ENCODE measurements at regions not wholly inside any gene's neighbourhood (a gene's known extent, or its start where the extent isn't known, plus 50 kb on each side); places are given as distances from the start of the nearest gene placed in this dataset.

- Mint-ChIP-seq H3K4me3 (no peak overlapping the region), H3K4me1 (no peaks in the 10 kb centered on the region), H3K36me3 (no peaks in the 10 kb centered on the region), H3K27ac (no peak overlapping the region), H3K9me3 (no peaks in the 10 kb centered on the region), H3K27me3 (peaks cover 29% of the 10 kb centered on the region)
- peak; percentile 36 for ATAC-seq
Measured at GRCh38 chr3:132210476-132211346, 106.5 kb upstream of the ACP3 start.

- H3K9me3 Mint-ChIP-seq: no peaks in the 10 kb centered on the region
- H3K36me3 Mint-ChIP-seq: no peaks in the 10 kb centered on the region
- H3K4me3 Mint-ChIP-seq: no peak overlapping the region
- peaks cover 29% of the 10 kb centered on the region for H3K27me3 Mint-ChIP-seq
- H3K4me1 Mint-ChIP-seq: no peaks in the 10 kb centered on the region
- H3K27ac Mint-ChIP-seq: no peak overlapping the region
- no peak for ATAC-seq
Measured at GRCh38 chr3:132211896-132212295, 105.3 kb upstream of the ACP3 start.

- ATAC-seq: no peak
- no peaks in the 10 kb centered on the region for H3K9me3 Mint-ChIP-seq
- peaks cover 7% of the 10 kb centered on the region for H3K27me3 Mint-ChIP-seq
- no peaks in the 10 kb centered on the region for H3K4me1 Mint-ChIP-seq
- H3K27ac Mint-ChIP-seq: no peak overlapping the region
- H3K4me3 Mint-ChIP-seq: no peak overlapping the region
- H3K36me3 Mint-ChIP-seq: no peaks in the 10 kb centered on the region
Measured at GRCh38 chr3:132218817-132219755, 98.1 kb upstream of the ACP3 start.

GRCh38 chr3:132220986-132221385 lies 96.2 kb upstream of the ACP3 start:
- ATAC-seq: no peak
- Mint-ChIP-seq H3K4me3 (no peak overlapping the region), H3K4me1 (no peaks in the 10 kb centered on the region), H3K9me3 (no peaks in the 10 kb centered on the region), H3K36me3 (no peaks in the 10 kb centered on the region), H3K27ac (no peak overlapping the region), H3K27me3 (peaks cover 7% of the 10 kb centered on the region)

- Mint-ChIP-seq H3K4me1 (no peaks in the 10 kb centered on the region), H3K27ac (no peak overlapping the region), H3K4me3 (no peak overlapping the region), H3K9me3 (no peaks in the 10 kb centered on the region), H3K27me3 (peaks cover 6% of the 10 kb centered on the region), H3K36me3 (no peaks in the 10 kb centered on the region)
- no peak for ATAC-seq
Measured at GRCh38 chr3:132222868-132223538, 94.2 kb upstream of the ACP3 start.

- Mint-ChIP-seq H3K9me3 (no peaks in the 10 kb centered on the region), H3K27ac (no peak overlapping the region), H3K4me1 (no peaks in the 10 kb centered on the region), H3K36me3 (no peaks in the 10 kb centered on the region), H3K27me3 (peaks cover 6% of the 10 kb centered on the region), H3K4me3 (no peak overlapping the region)
- no peak for ATAC-seq
Measured at GRCh38 chr3:132225664-132226063, 91.5 kb upstream of the ACP3 start.

- H3K9me3 Mint-ChIP-seq: no peaks in the 10 kb centered on the region
- peaks cover 6% of the 10 kb centered on the region for H3K27me3 Mint-ChIP-seq
- no peak overlapping the region for H3K27ac Mint-ChIP-seq
- no peaks in the 10 kb centered on the region for H3K4me1 Mint-ChIP-seq
- H3K4me3 Mint-ChIP-seq: no peak overlapping the region
- ATAC-seq: no peak
- no peaks in the 10 kb centered on the region for H3K36me3 Mint-ChIP-seq
Measured at GRCh38 chr3:132228923-132229322, 88.3 kb upstream of the ACP3 start.

- Mint-ChIP-seq H3K4me1 (no peaks in the 10 kb centered on the region), H3K27me3 (peaks cover 6% of the 10 kb centered on the region), H3K27ac (no peak overlapping the region), H3K36me3 (no peaks in the 10 kb centered on the region), H3K9me3 (no peaks in the 10 kb centered on the region), H3K4me3 (no peak overlapping the region)
- no peak for ATAC-seq
Measured at GRCh38 chr3:132229641-132230040, 87.6 kb upstream of the ACP3 start.

- Mint-ChIP-seq H3K27me3 (peaks cover 6% of the 10 kb centered on the region), H3K4me1 (no peaks in the 10 kb centered on the region), H3K27ac (no peak overlapping the region), H3K4me3 (no peak overlapping the region), H3K36me3 (no peaks in the 10 kb centered on the region), H3K9me3 (no peaks in the 10 kb centered on the region)
- peak; percentile 25 for ATAC-seq
Measured at GRCh38 chr3:132230156-132231000, 86.8 kb upstream of the ACP3 start.

GRCh38 chr3:132231633-132232032 lies 85.6 kb upstream of the ACP3 start:
- H3K4me1 Mint-ChIP-seq: no peaks in the 10 kb centered on the region
- H3K27me3 Mint-ChIP-seq: peaks cover 6% of the 10 kb centered on the region
- no peaks in the 10 kb centered on the region for H3K36me3 Mint-ChIP-seq
- no peak for ATAC-seq
- no peaks in the 10 kb centered on the region for H3K9me3 Mint-ChIP-seq
- H3K4me3 Mint-ChIP-seq: no peak overlapping the region
- H3K27ac Mint-ChIP-seq: no peak overlapping the region

GRCh38 chr3:132232231-132232792 lies 84.9 kb upstream of the ACP3 start:
- H3K27ac Mint-ChIP-seq: no peak overlapping the region
- H3K36me3 Mint-ChIP-seq: no peaks in the 10 kb centered on the region
- no peaks in the 10 kb centered on the region for H3K9me3 Mint-ChIP-seq
- no peak for ATAC-seq
- H3K4me3 Mint-ChIP-seq: no peak overlapping the region
- H3K4me1 Mint-ChIP-seq: no peaks in the 10 kb centered on the region
- H3K27me3 Mint-ChIP-seq: peaks cover 6% of the 10 kb centered on the region

- Mint-ChIP-seq H3K4me3 (no peak overlapping the region), H3K4me1 (no peaks in the 10 kb centered on the region), H3K27ac (no peak overlapping the region), H3K9me3 (no peaks in the 10 kb centered on the region), H3K27me3 (peaks cover 11% of the 10 kb centered on the region), H3K36me3 (no peaks in the 10 kb centered on the region)
- ATAC-seq: no peak
Measured at GRCh38 chr3:132236701-132237651, 80.2 kb upstream of the ACP3 start.

GRCh38 chr3:132237652-132238032 lies 79.6 kb upstream of the ACP3 start:
- Mint-ChIP-seq H3K4me1 (no peaks in the 10 kb centered on the region), H3K4me3 (no peak overlapping the region), H3K27ac (no peak overlapping the region), H3K9me3 (no peaks in the 10 kb centered on the region), H3K36me3 (no peaks in the 10 kb centered on the region), H3K27me3 (peaks cover 11% of the 10 kb centered on the region)
- ATAC-seq: no peak
